ENCODE measurements at regions not wholly inside any gene's neighbourhood (a gene's known extent, or its start where the extent isn't known, plus 50 kb on each side); places are given as distances from the start of the nearest gene placed in this dataset.

DNA sequence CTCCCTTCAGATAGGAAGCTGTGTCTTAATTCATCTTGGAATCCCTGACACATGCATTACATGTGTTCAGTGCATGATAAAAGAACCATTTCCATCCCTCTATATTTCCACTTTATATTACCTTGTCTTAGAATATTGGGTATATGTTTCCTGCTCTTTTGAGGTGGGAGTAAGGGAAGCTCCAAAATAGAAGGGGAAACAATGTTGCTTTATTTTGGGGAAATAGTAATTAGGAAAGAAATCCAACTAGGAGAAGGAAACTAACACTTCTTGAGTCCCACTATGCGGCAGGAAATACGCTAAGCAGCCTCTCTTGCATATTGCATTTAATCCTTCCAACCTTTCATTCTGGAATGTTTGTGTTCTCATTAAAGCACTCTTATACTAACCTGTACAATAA, 89.4 kb upstream of the VAV3 start:
- no peak for TF ChIP-seq SPI1 (IDR thresholded peaks at IDR 0.05; ENCODE audit: low read depth, low read length)
- TF ChIP-seq POU2F2 (IDR thresholded peaks at IDR 0.05; ENCODE audit: low read depth, low read length): no peak
- no peak for TF ChIP-seq TAF1 (IDR thresholded peaks at IDR 0.05; ENCODE audit: low read depth, low read length)
- no peak for TF ChIP-seq PAX5 (IDR thresholded peaks at IDR 0.05; ENCODE audit: insufficient read depth, low read length, severe bottlenecking)
- no peak for TF ChIP-seq POLR2AphosphoS5 (IDR thresholded peaks at IDR 0.05; ENCODE audit: low read depth, low read length)
- TF ChIP-seq POLR2A (IDR thresholded peaks at IDR 0.05; ENCODE audit: low read depth, low read length): no peak
- DNase-seq (ENCODE audit: insufficient read length, low spot score) (no peak), FAIRE-seq (no peak)

DNA sequence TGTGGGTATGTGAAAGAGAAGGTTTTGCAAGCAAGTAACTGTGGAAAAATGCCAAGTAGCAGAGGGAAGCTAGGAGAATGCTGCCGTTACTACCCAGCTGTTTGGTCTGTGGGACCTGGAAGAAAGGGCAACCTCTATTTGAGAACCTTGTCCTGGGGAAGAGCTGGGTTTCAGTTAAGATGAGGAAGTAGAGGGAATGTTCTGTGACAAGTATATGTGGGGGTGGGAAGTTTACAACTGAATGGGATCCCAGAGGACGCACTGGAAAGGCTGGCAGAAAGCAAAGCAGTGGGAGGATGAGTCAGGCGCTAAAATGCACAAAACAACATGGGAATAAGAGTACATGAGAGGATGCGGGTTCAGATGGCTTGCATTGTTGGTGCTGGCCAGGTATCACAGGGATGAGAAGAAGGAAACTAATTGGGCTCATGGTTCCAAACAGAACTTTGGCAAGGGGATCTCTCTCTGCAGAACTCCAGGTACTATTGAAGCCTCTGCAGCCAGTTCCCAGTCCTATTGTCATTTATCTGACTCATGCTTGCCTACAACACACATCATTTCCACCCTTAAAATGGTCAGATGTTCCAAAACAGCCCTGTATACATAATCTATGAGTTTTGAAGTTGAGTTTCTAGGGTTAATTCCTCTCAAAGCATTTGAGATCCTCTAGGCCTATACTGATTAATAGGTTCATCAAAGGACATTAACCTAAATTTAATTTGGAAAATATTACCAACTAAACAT, 88.5 kb upstream of the VAV3 start:
- TF ChIP-seq TAF1 (IDR thresholded peaks at IDR 0.05; ENCODE audit: low read depth, low read length) (no peak), PAX5 (IDR thresholded peaks at IDR 0.05; ENCODE audit: insufficient read depth, low read length, severe bottlenecking) (no peak), POLR2A (IDR thresholded peaks at IDR 0.05; ENCODE audit: low read depth, low read length) (no peak), SPI1 (IDR thresholded peaks at IDR 0.05; ENCODE audit: low read depth, low read length) (no peak), POU2F2 (IDR thresholded peaks at IDR 0.05; ENCODE audit: low read depth, low read length) (no peak), POLR2AphosphoS5 (IDR thresholded peaks at IDR 0.05; ENCODE audit: low read depth, low read length) (no peak)
- DNase-seq (ENCODE audit: insufficient read length, low spot score) (no peak), FAIRE-seq (no peak)

DNA sequence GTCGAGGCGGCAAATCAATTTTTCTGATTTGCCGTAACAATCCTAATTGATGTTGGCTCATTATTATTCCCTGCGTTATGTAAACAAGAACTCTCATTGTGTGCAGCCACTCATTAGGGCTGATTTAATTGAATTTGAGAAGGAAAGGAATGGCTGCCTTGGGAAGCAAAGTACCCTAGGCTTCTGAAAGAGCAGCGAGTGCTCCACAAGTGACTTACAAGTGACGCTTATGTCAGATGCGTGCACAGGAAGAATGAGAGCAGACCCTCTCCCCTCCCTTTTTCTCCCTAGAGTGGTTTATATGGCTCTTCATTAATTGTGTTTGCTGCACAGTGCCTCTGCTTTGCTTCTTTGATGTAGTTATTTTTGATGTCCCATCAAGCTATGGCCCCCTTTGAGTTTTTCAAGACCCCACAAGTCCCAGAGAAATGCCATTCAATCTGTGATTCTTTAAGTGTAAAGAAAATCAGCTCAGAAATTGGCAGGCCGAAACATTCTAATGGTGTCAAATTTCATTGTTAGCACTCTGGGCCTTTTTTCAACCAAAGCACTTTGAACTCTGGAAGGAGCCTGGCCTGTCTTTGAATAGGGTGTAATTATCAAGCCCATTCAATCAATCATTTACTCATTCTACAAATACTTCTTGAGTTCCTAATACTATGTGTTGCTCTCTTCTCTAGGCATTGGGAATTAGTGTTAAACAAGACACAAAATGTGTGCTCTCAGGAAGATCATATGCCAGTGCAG, 86.8 kb upstream of the VAV3 start:
- TF ChIP-seq POU2F2 (IDR thresholded peaks at IDR 0.05; ENCODE audit: low read depth, low read length) (no peak), POLR2A (IDR thresholded peaks at IDR 0.05; ENCODE audit: low read depth, low read length) (no peak), SPI1 (IDR thresholded peaks at IDR 0.05; ENCODE audit: low read depth, low read length) (no peak), TAF1 (IDR thresholded peaks at IDR 0.05; ENCODE audit: low read depth, low read length) (no peak)
- FAIRE-seq (no peak), DNase-seq (ENCODE audit: insufficient read length, low spot score) (no peak)

DNA sequence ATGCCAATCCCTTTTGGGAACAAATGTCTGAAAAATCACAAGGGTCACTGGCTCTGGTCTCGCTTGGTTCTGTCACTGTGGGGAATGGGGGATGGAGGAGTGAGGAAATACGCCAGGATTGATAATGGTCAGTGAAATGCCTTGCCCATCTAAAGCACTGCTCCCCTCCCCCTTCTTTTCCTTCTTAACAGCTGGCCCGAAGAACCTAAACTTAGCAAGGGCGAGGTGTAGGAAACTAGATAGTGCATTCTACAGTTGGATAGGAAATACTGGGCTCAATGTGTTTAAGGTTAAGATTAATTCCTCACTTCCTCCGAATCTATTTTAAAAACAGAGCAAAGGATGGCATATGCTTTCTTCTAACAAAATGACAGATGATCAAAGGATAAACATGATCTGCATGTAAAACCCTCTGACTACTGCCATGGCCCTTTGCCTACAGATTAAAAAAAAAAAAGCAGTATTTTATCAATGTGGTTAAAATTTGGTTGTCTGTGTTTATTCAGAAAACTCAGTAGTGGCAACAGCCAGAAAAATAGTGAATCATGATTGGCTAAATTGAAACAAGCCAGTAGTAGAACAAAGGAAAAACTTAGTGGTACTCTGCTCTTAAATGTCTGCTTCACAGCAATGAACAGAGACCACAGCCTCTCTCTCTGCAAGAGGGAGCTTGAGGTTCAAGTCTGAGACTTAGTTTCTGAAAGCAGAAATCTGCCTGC, 86.1 kb upstream of the VAV3 start:
- no peak for FAIRE-seq
- DNase-seq (ENCODE audit: insufficient read length, low spot score): no peak
- TF ChIP-seq SPI1 (IDR thresholded peaks at IDR 0.05; ENCODE audit: low read depth, low read length) (no peak), TAF1 (IDR thresholded peaks at IDR 0.05; ENCODE audit: low read depth, low read length) (no peak), POLR2A (IDR thresholded peaks at IDR 0.05; ENCODE audit: low read depth, low read length) (no peak), POLR2AphosphoS5 (IDR thresholded peaks at IDR 0.05; ENCODE audit: low read depth, low read length) (no peak), PAX5 (IDR thresholded peaks at IDR 0.05; ENCODE audit: insufficient read depth, low read length, severe bottlenecking) (no peak), POU2F2 (IDR thresholded peaks at IDR 0.05; ENCODE audit: low read depth, low read length) (no peak)

DNA sequence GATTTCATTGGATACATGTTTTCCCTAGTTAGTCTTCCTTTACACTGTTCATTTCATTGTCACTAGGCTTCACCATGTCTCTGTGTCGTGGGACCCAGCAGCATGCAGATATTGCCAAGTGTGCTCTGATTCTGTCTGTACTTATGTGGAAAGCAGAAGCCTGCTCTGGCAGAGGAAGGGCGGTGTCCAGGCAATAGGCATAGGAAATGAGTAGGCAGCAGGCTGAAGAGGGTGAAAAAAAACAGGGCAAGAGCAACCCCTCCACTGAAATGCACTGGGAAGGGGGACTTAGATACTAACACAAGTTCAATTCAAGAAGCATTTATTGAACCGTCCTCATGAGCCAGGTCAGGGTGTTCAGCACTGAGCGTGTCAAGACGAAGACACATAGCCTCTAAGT, 85.2 kb upstream of the VAV3 start:
- TF ChIP-seq SPI1 (IDR thresholded peaks at IDR 0.05; ENCODE audit: low read depth, low read length) (no peak), POLR2A (IDR thresholded peaks at IDR 0.05; ENCODE audit: low read depth, low read length) (no peak), TAF1 (IDR thresholded peaks at IDR 0.05; ENCODE audit: low read depth, low read length) (no peak), PAX5 (IDR thresholded peaks at IDR 0.05; ENCODE audit: insufficient read depth, low read length, severe bottlenecking) (no peak), POU2F2 (IDR thresholded peaks at IDR 0.05; ENCODE audit: low read depth, low read length) (no peak)
- FAIRE-seq: no peak
- DNase-seq (ENCODE audit: insufficient read length, low spot score): no peak

DNA sequence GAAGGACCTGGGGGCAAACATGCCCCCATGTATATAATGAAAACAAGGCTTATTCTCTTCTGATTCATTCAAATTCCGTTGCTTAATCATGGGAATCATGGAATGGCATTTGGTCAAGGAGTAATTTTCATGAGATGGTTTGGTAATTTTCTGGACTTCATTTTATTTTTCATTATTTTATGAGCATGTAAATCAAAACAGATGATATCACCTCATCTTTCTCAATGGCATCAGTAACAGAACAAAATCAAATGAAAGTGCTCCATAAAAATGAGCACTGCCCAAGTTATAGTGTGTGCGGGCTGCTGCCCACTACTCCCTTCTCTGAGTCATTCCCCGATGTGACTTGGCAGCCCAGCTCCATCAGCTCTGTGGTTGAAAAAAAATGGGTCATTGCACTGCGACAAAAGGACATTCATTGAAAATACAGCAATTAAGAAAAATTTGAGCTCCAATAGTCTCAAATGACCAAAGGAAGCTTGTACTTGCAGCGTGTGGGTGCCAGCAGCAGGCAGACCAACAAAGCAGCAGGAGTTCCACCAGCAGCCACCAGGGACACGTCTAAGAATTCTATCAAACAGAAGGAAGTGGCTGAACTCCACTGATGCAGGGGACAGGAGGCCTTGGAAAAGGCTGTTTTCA, 84.3 kb upstream of the VAV3 start:
- FAIRE-seq: no peak
- DNase-seq (ENCODE audit: insufficient read length, low spot score): no peak
- TF ChIP-seq POLR2AphosphoS5 (IDR thresholded peaks at IDR 0.05; ENCODE audit: low read depth, low read length) (no peak), POU2F2 (IDR thresholded peaks at IDR 0.05; ENCODE audit: low read depth, low read length) (no peak), POLR2A (IDR thresholded peaks at IDR 0.05; ENCODE audit: low read depth, low read length) (no peak), TAF1 (IDR thresholded peaks at IDR 0.05; ENCODE audit: low read depth, low read length) (no peak), SPI1 (IDR thresholded peaks at IDR 0.05; ENCODE audit: low read depth, low read length) (no peak), PAX5 (IDR thresholded peaks at IDR 0.05; ENCODE audit: insufficient read depth, low read length, severe bottlenecking) (no peak)

DNA sequence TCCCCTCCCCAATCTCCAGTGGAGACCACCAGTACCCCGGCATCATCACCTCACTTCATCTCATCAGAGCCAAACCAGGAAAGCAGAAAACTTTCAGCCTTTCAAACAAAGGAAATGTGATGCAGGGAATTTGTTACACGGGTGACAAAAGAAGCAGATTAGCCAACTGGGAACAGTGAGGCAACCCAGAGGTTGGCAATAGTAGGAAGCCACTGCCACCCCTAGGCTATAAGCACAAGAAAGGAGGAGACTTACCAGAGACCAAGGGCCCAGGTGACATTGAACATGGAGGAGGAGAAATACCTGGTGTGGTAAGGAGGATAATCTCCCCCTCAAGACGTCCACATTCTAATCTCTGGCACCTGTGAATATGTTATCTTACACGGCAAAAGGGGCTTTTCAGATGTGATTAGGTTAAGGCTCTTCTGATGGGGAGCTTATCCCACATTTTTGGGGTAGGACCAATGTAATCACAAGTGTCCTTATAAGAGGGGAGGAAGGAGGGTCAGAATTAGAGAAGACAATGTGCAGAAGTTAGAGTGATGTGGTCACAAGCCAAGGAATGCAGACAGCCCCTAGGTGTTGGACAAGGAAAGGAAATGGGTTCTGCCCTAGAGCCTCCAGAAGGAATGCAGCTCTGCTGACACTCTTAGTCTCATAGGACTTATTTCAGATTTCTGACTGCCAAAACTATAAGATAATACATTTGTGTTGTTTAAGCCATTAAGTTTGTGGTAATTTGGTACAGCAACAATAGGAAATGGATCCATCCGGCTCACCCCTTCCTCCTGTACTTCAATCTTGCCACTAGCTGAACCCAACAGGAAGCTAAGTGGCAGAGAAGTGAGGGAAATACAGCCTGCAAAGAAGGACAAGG, 83.6 kb upstream of the VAV3 start:
- FAIRE-seq: no peak
- no peak for DNase-seq (ENCODE audit: insufficient read length, low spot score)
- no peak for TF ChIP-seq POU2F2 (IDR thresholded peaks at IDR 0.05; ENCODE audit: low read depth, low read length)
- TF ChIP-seq POLR2A (IDR thresholded peaks at IDR 0.05; ENCODE audit: low read depth, low read length): no peak
- no peak for TF ChIP-seq POLR2AphosphoS5 (IDR thresholded peaks at IDR 0.05; ENCODE audit: low read depth, low read length)
- TF ChIP-seq TAF1 (IDR thresholded peaks at IDR 0.05; ENCODE audit: low read depth, low read length): no peak
- TF ChIP-seq PAX5 (IDR thresholded peaks at IDR 0.05; ENCODE audit: insufficient read depth, low read length, severe bottlenecking): no peak
- no peak for TF ChIP-seq SPI1 (IDR thresholded peaks at IDR 0.05; ENCODE audit: low read depth, low read length)

DNA sequence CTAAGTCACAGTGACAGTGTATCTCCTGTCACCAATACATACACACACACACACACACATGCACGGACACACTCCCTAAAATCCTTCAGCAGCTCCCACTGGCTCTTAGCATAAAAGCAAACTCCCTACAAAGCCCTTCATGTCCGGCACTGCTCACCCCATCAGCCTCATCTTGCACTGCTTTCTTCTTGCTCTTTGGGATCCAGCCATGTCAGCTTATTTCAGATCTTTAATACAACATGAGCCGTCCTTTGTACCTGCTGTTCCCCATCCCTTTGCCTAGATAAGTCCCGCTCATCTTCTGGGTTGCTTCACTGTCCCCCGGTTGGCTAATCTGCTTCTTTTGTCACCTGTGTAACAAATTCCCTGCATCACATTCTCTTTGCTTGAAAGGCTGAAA, 82.1 kb upstream of the VAV3 start:
- DNase-seq (ENCODE audit: insufficient read length, low spot score) (no peak), FAIRE-seq (no peak)
- TF ChIP-seq POLR2AphosphoS5 (IDR thresholded peaks at IDR 0.05; ENCODE audit: low read depth, low read length) (no peak), TAF1 (IDR thresholded peaks at IDR 0.05; ENCODE audit: low read depth, low read length) (no peak)

All from GM12891 (cell line).